Vagina (tissue), 2 donors: ENCODE measurements at regions not wholly inside any gene's neighbourhood (a gene's known extent, or its start where the extent isn't known, plus 50 kb on each side); places are given as distances from the start of the nearest gene placed in this dataset.

Experiments
- DNase-seq, 2 donors: peaks; one replicate each; pipeline ENCODE4 v3.0.0-alpha.2; 2017; ENCODE audit errors: extremely low spot score in 2 of 2
- H3K27ac ChIP-seq: fragments of 200-600 bp; sonication (generic); one replicate; pipeline ENCODE4 v1.5.1; 2019
- H3K27me3 ChIP-seq: fragments of 200-600 bp; sonication (generic); one replicate; pipeline ENCODE4 v1.5.1; 2019
- H3K36me3 ChIP-seq, 2 donors: fragments of 200-600 bp; sonication (generic); one replicate each; pipeline ENCODE4 v1.5.1; 2017 to 2019
- H3K4me1 ChIP-seq: fragments of 200-600 bp; sonication (generic); one replicate; pipeline ENCODE4 v1.5.1; 2019
- H3K4me3 ChIP-seq, 2 donors: fragments of 200-600 bp; sonication (generic); 1 replicate in 1 of 2; 2 replicates in 1 of 2; pipeline ENCODE4 v1.5.1; 2016 to 2019
- H3K9me3 ChIP-seq: fragments of 200-600 bp; sonication (generic); one replicate; pipeline ENCODE4 v1.5.1; 2019
- CTCF ChIP-seq, 3 experiments: fragments of 450-650 bp in 2 of 3; fragments of 200-600 bp in 1 of 3; sonication (generic) in 1 of 3; IDR thresholded peaks; one replicate each; pipeline ENCODE4 v1.5.1; 2017 to 2019; ENCODE audit warnings: antibody characterized with exemption in 3 of 3, mild to moderate bottlenecking in 2 of 3, moderate library complexity in 2 of 3
- POLR2A ChIP-seq, 2 donors: fragments of 450-650 bp; IDR thresholded peaks; one replicate each; pipeline ENCODE4 v1.6.1; 2017; ENCODE audit warnings: antibody characterized with exemption in 2 of 2, mild to moderate bottlenecking in 2 of 2, moderate library complexity in 2 of 2
- POLR2AphosphoS5 ChIP-seq, 2 donors: sonication (generic); formaldehyde crosslinking; IDR thresholded peaks; one replicate each; pipeline ENCODE4 v1.9.0; 2017; ENCODE audit warnings: antibody characterized with exemption in 2 of 2, mild to moderate bottlenecking in 2 of 2, low read depth in 1 of 2; ENCODE audit not compliant: insufficient read depth in 1 of 2
- intact Hi-C: fragments of 100-400 bp; cut with DNase I; formaldehyde crosslinking; loops from one replicate; pipeline ENCODE4 v1.15.1; 2023

- peaks cover 5% of the 10 kb centered on the region for H3K4me1 ChIP-seq
Observed at GRCh38 chr13:44093607-44094564, 214.2 kb downstream of the LACC1 start.

GRCh38 chr13:44096901-44097300 is 217.2 kb downstream of the LACC1 start:
- Histone ChIP-seq H3K4me1 (peaks cover 5% of the 10 kb centered on the region), H3K36me3 (no peaks in the 10 kb centered on the region), H3K4me3 (no peak overlapping the region), H3K27ac (no peak overlapping the region), H3K9me3 (no peaks in the 10 kb centered on the region), H3K27me3 (no peaks in the 10 kb centered on the region)
- DNase-seq = no peak
- intact Hi-C loops = no loop called here
- TF ChIP-seq CTCF (IDR thresholded peaks at IDR 0.05) = no peak
- no peak for TF ChIP-seq POLR2A (IDR thresholded peaks at IDR 0.05)
- TF ChIP-seq POLR2AphosphoS5 (IDR thresholded peaks at IDR 0.05; ENCODE audit: insufficient read depth in 1 of 2, low read depth in 1 of 2) = no peak

More at GRCh38 chr13:44093607-44094564, 214.2 kb downstream of the LACC1 start:
- DNase-seq = no peak
- Histone ChIP-seq H3K36me3 (no peaks in the 10 kb centered on the region), H3K9me3 (no peaks in the 10 kb centered on the region), H3K27me3 (no peaks in the 10 kb centered on the region), H3K27ac (no peak overlapping the region), H3K4me3 (no peak overlapping the region)
- no peak for TF ChIP-seq CTCF (IDR thresholded peaks at IDR 0.05)
- no peak for TF ChIP-seq POLR2AphosphoS5 (IDR thresholded peaks at IDR 0.05; ENCODE audit: insufficient read depth in 1 of 2, low read depth in 1 of 2)
- TF ChIP-seq POLR2A (IDR thresholded peaks at IDR 0.05) = no peak
- intact Hi-C loops = no loop called here

GRCh38 chr13:44098559-44098958 is 218.9 kb downstream of the LACC1 start:
- H3K9me3 ChIP-seq = no peaks in the 10 kb centered on the region
- TF ChIP-seq POLR2A (IDR thresholded peaks at IDR 0.05) (no peak), POLR2AphosphoS5 (IDR thresholded peaks at IDR 0.05; ENCODE audit: insufficient read depth in 1 of 2, low read depth in 1 of 2) (no peak), CTCF (IDR thresholded peaks at IDR 0.05) (no peak)
- intact Hi-C loops = no loop called here
- H3K27ac ChIP-seq = no peak overlapping the region
- no peaks in the 10 kb centered on the region for H3K27me3 ChIP-seq
- no peak overlapping the region for H3K4me3 ChIP-seq
- peaks cover 3% of the 10 kb centered on the region for H3K4me1 ChIP-seq
- DNase-seq = no peak
- H3K36me3 ChIP-seq = no peaks in the 10 kb centered on the region

- no peaks in the 10 kb centered on the region for H3K36me3 ChIP-seq
- H3K27me3 ChIP-seq = no peaks in the 10 kb centered on the region
- no peak for DNase-seq
- peaks cover 13% of the 10 kb centered on the region for H3K4me1 ChIP-seq
- H3K27ac ChIP-seq = no peak overlapping the region
- intact Hi-C loops = no loop called here
- H3K9me3 ChIP-seq = no peaks in the 10 kb centered on the region
- H3K4me3 ChIP-seq = no peak overlapping the region
- TF ChIP-seq CTCF (IDR thresholded peaks at IDR 0.05) = no peak
- TF ChIP-seq POLR2AphosphoS5 (IDR thresholded peaks at IDR 0.05; ENCODE audit: insufficient read depth in 1 of 2, low read depth in 1 of 2) = no peak
- no peak for TF ChIP-seq POLR2A (IDR thresholded peaks at IDR 0.05)
Observed at GRCh38 chr13:44101347-44102083, 221.8 kb downstream of the LACC1 start.
